Muscle of leg (tissue), 3 donors: ENCODE measurements at regions not wholly inside any gene's neighbourhood (a gene's known extent, or its start where the extent isn't known, plus 50 kb on each side); places are given as distances from the start of the nearest gene placed in this dataset.

ENCODE experiments used
- DNase-seq: peaks from one replicate; pipeline ENCODE4 v3.0.0; 2013
- H3K27ac ChIP-seq: one replicate; pipeline ENCODE4 v1.5.1; 2013; ENCODE audit warnings: mild to moderate bottlenecking, low read length, control low read depth
- H3K27me3 ChIP-seq: one replicate; pipeline ENCODE4 v1.6.1; 2013; ENCODE audit warnings: low read length; ENCODE audit not compliant: control insufficient read depth, insufficient read depth
- H3K36me3 ChIP-seq: one replicate; pipeline ENCODE4 v1.6.1; 2013; ENCODE audit warnings: low read length; ENCODE audit not compliant: control insufficient read depth, insufficient read depth
- H3K4me1 ChIP-seq: one replicate; pipeline ENCODE4 v1.6.1; 2013; ENCODE audit warnings: low read length; ENCODE audit not compliant: control insufficient read depth, insufficient read depth
- H3K4me3 ChIP-seq: one replicate; pipeline ENCODE4 v1.5.1; 2013; ENCODE audit warnings: low read length, control low read depth
- H3K9me3 ChIP-seq: replicated peaks from 2 replicates; pipeline ENCODE4 v1.6.1; 2013; ENCODE audit warnings: low read depth, low read length; ENCODE audit not compliant: control insufficient read depth
- WGBS: methylation state at CpG from one replicate; pipeline ENCODE4 v1.1.5; 2013; ENCODE audit warnings: missing lambda C conversion rate; ENCODE audit not compliant: insufficient coverage; 5-methylcytosine and 5-hydroxymethylcytosine counted together

DNA sequence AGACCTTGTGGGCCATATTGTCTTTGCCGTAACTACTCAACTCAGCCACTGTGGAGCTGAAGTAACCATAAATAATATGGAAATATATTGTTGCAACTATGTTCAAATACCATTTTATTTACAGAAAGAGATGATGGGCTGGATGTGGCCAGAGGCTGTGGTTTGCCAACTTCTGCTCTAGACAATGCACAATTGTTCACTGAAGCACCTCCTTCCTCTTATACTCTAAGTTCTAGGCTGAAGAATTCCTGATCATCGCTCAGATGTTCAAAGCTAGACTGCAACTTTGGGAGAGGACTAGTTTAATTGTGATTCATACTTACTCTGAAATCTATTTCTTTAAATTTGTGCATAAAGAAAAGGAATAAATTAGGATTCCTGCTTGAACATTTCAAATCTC lies 245.0 kb downstream of the TAF11L14 start:
- Histone ChIP-seq H3K4me3 (no peak overlapping the region), H3K9me3 (no peaks in the 10 kb centered on the region), H3K27me3 (no peaks in the 10 kb centered on the region), H3K36me3 (no peaks in the 10 kb centered on the region), H3K27ac (no peak overlapping the region), H3K4me1 (no peaks in the 10 kb centered on the region)
- DNase-seq = no peak
- WGBS = no CpG with 5 or more reads among the region's 2 CpGs

DNA sequence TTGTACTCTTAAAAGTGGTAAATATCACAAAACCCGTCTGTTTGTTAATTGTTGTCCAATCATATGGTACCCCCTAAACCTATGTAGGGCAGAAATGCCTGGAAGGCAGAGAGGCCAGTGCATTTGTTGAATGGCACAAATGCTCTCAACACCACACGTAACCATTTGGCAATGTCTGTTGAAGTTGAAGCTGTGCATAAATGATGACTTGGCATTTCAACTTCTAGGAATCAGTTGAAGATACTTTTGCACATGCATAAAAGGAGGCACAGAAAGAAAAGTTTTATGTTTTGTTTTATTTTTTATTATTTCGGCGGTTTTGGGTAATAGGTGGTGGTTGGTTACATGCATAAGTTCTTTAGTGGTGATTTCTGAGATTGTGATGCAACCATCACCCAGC lies 246.6 kb downstream of the TAF11L14 start:
- WGBS = 90% methylated on average over 2 of the region's 4 CpGs
- DNase-seq = no peak
- no peak overlapping the region for H3K27ac ChIP-seq
- no peak overlapping the region for H3K4me3 ChIP-seq
- H3K9me3 ChIP-seq = no peaks in the 10 kb centered on the region
- no peaks in the 10 kb centered on the region for H3K4me1 ChIP-seq
- H3K36me3 ChIP-seq = no peaks in the 10 kb centered on the region
- H3K27me3 ChIP-seq = no peaks in the 10 kb centered on the region

DNA sequence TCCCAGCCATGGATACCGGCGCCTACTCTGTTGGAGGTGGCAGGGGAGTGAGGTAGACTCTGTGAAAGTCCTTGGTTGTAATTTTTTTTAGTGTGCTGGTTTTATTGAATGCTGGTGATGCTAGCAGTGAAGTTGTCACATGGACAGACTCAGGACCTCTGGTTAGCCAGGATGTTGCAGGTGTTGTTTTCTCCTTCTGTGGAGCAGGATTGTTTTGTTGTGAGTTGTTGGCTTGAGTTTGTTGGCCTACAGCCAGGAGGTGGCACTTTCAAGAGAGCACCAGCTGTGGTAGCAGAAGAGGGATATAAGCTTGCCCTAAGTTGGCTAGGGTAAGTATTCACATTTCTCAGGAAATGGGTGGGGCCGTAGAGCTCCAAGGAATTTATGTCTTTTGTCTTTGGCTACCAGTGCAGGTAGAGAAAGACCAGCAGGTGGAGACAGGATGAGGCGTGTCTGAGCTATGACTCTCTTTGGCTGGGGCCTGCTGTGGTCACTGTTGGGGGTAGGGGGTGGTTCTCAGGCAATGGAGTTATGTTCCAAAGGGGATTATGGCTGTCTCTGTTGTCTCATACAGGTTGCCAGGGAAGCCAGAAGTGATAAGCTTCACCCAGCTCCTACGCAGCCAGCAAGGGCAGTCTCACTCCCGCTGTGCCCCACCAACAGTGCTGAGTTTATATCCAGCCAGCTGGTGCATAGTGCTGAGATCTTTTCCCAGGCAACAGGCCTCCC lies 248.7 kb downstream of the TAF11L14 start:
- WGBS = 75% methylated on average over 4 of the region's 6 CpGs
- no peaks in the 10 kb centered on the region for H3K4me1 ChIP-seq
- no peaks in the 10 kb centered on the region for H3K36me3 ChIP-seq
- no peaks in the 10 kb centered on the region for H3K27me3 ChIP-seq
- H3K9me3 ChIP-seq = no peaks in the 10 kb centered on the region
- no peak overlapping the region for H3K4me3 ChIP-seq
- DNase-seq = no peak
- no peak overlapping the region for H3K27ac ChIP-seq

DNA sequence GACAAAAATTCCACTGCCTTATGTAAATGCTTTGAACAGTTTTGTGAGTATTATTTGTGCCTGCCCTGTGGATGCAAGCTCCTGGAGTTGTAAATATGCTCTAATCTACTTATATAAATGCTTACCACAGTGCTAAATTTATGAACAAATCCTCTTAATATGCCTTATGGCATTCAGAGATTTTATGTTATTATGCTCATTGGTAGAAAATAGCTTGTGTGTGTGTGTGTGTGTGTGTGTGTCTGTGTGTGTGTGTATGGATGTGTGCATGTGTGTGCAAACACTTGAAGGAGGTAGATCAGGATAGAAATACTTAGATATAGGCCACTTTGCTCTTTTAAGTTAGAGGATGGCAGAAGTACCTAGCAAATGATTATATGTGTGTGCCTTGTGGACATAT lies 253.9 kb downstream of the TAF11L14 start:
- H3K27ac ChIP-seq = no peak overlapping the region
- peaks cover 2% of the 10 kb centered on the region for H3K9me3 ChIP-seq
- H3K36me3 ChIP-seq = no peaks in the 10 kb centered on the region

DNA sequence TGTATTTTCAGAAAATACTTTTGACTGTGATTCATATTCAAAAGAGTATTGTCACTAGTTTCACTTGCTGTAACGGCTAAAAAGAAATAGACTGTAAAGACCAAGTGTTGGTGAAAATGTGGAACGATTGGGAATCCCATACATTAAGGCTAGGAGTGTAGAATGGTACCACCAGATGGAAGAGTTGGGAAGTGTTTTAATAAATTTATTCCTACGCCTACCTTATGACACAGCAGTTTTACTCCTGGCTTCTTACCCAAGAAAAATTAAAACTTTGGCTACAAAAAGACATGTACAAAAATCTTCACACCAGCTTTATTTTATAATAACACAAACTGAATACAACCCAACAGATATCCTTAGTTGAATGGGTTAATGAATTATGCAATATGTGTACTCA lies 256.2 kb downstream of the TAF11L14 start:
- no peak for DNase-seq
- Histone ChIP-seq H3K4me3 (no peak overlapping the region), H3K4me1 (no peaks in the 10 kb centered on the region), H3K36me3 (no peaks in the 10 kb centered on the region), H3K27me3 (no peaks in the 10 kb centered on the region), H3K27ac (no peak overlapping the region), H3K9me3 (peaks cover 2% of the 10 kb centered on the region)
- no CpG with 5 or more reads among the region's 3 CpGs for WGBS

More for the DNA sequence above, 253.9 kb downstream of the TAF11L14 start:
- H3K4me3 ChIP-seq = no peak overlapping the region
- H3K4me1 ChIP-seq = no peaks in the 10 kb centered on the region
- DNase-seq = no peak
- H3K27me3 ChIP-seq = no peaks in the 10 kb centered on the region

DNA sequence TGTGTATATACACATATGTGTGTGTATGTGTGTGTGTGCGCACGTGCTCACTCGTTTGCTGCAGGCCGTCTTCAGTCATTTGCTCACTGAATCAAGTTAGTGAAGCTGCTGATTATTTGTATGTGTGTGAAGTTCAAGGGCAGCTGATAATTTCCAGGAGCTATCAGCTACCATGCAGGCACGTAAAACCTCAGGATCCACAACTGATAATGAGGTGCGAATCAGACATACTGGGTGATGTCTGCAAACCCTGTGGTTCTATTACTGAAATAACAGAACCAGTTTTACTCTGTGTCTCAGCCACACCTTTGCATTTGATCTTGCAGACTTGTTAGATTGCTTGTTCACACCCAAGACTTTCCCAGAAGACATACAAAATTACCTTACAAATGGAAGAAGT lies 257.6 kb downstream of the TAF11L14 start:
- DNase-seq = no peak
- no peaks in the 10 kb centered on the region for H3K4me1 ChIP-seq
- no peak overlapping the region for H3K27ac ChIP-seq
- no peak overlapping the region for H3K4me3 ChIP-seq
- peaks cover 2% of the 10 kb centered on the region for H3K9me3 ChIP-seq
- no peaks in the 10 kb centered on the region for H3K36me3 ChIP-seq
- WGBS = 83% methylated on average over 2 of the region's 6 CpGs
- no peaks in the 10 kb centered on the region for H3K27me3 ChIP-seq

DNA sequence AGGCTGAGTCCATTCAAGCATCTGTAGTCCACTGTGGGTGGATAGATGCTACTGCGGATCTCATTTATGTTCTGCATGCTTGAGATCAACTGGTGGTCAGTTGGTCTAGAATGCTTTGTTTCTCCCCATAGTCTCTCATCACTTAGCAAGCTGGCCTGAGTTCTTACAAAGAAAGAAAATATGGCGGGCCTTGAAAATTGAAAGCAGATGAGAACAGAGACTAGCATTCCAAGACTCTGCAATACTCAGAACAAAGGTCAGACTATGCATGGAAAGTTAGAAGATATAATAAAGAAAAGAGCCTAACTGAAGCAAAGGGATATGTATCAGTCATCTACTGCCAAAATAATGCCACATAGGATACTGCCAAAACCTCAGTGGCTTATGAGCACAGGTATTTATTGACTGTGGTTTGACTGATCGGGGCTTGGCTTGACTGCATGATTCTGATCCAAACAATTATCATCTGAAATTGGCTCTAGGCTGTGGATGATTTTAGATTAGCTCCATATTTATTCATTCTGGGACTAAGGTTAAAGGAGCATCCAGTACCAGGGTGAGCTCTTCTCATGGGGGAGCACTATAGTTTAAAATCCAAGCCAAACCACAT lies 258.9 kb downstream of the TAF11L14 start:
- H3K36me3 ChIP-seq = no peaks in the 10 kb centered on the region
- DNase-seq = peak; percentile 60
- no CpG with 5 or more reads among the region's 3 CpGs for WGBS

DNA sequence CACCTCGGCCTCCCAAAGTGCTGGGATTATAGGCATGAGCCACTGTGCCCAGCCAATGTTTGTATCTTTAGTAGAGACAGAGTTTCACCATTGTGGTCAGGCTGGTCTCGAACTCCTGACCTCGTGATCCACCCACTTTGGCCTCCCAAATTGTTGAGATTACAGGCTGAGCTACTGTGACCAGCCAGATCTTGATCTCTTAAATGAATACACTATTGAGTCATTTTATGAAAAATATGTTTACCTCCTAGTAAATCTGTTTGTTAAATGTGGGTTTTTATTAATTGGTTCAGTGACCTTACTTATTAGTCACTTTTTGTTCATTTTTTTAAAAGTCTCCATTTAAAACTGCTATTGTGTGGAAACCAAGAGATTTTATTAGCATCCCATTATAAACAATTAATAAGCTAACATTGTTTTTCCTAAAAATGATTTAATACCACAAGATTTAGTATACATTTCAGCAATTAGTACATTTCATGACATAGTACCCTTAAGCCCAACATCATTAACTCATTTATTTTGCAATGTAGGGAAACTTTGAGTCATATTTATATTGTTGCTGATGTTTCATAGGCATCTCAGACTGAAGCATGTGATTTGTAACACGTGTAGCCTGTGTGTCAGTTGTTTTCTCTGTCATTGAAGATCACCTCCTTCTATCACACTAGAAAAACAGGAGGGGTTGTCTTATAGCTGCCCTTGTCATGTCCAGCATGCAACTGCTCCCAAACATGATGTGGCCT lies 261.2 kb downstream of the TAF11L14 start:
- no peaks in the 10 kb centered on the region for H3K4me1 ChIP-seq
- WGBS = 100% methylated on average over 1 of the region's 4 CpGs
- no peak overlapping the region for H3K4me3 ChIP-seq
- DNase-seq = no peak
- H3K27me3 ChIP-seq = no peaks in the 10 kb centered on the region
- H3K36me3 ChIP-seq = no peaks in the 10 kb centered on the region
- no peak overlapping the region for H3K27ac ChIP-seq
- peaks cover 2% of the 10 kb centered on the region for H3K9me3 ChIP-seq

More for the DNA sequence above, 258.9 kb downstream of the TAF11L14 start:
- Histone ChIP-seq H3K27ac (no peak overlapping the region), H3K4me1 (no peaks in the 10 kb centered on the region), H3K27me3 (no peaks in the 10 kb centered on the region), H3K9me3 (peaks cover 2% of the 10 kb centered on the region), H3K4me3 (no peak overlapping the region)

DNA sequence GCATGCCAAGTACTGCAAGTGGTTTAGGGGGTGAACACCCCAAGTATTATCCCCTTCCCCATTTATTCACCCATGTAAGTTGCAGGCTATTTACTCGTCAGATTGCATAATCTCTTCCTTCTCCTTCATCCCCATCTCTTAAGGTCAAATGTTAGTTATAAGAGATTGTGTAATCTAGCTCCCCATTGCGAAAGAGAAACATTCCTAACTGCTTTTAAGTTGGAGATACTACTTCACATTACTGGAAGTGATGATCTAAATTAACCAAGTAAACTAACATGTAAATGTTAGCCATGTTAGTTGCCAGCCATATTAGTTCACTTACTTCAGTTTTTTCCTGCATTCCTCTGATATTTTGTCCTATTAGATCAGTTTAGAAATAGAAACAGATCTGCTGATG lies 262.3 kb downstream of the TAF11L14 start:
- H3K27me3 ChIP-seq = no peaks in the 10 kb centered on the region
- DNase-seq = no peak
- no peak overlapping the region for H3K4me3 ChIP-seq
- WGBS = no CpG with 5 or more reads among the region's 2 CpGs
- no peaks in the 10 kb centered on the region for H3K4me1 ChIP-seq
- H3K36me3 ChIP-seq = no peaks in the 10 kb centered on the region
- H3K27ac ChIP-seq = no peak overlapping the region
- peaks cover 2% of the 10 kb centered on the region for H3K9me3 ChIP-seq

DNA sequence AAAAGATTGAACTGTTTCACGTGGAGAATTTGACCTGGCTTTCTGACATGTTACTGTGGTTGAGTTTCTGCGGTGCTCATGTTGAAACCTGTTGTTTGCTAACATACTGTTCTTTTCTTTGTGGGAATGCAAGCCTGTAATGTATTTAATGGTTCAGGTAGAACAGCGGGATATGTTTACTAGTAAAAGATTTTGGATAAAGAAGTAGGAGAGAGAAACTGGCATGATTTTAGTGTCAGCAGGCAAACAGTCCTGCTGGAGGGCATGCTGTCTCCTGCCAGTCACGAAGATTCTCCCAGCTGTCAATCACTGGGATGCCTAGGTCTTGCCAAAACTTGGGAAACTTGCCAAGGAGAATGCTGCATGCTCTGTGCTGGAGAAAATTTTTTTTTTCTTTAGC lies 263.5 kb downstream of the TAF11L14 start:
- peaks cover under 1% of the 10 kb centered on the region for H3K9me3 ChIP-seq
- H3K4me3 ChIP-seq = no peak overlapping the region
- H3K4me1 ChIP-seq = no peaks in the 10 kb centered on the region
- H3K27me3 ChIP-seq = no peaks in the 10 kb centered on the region
- 79% methylated on average over 3 of the region's 4 CpGs for WGBS
- no peaks in the 10 kb centered on the region for H3K36me3 ChIP-seq
- DNase-seq = no peak
- no peak overlapping the region for H3K27ac ChIP-seq
